ENCODE measurements at regions not wholly inside any gene's neighbourhood (a gene's known extent, or its start where the extent isn't known, plus 50 kb on each side); places are given as distances from the start of the nearest gene placed in this dataset.
A peak's percentile ranks its signal among the peaks of the same experiment; 100 is the strongest.

GRCh38 chr17:13941781-13942180 is 127.5 kb upstream of the COX10 start:
- DNase-seq (ENCODE audit: low read depth in 2 of 2) = no peak
- TF ChIP-seq, protein P1, sequence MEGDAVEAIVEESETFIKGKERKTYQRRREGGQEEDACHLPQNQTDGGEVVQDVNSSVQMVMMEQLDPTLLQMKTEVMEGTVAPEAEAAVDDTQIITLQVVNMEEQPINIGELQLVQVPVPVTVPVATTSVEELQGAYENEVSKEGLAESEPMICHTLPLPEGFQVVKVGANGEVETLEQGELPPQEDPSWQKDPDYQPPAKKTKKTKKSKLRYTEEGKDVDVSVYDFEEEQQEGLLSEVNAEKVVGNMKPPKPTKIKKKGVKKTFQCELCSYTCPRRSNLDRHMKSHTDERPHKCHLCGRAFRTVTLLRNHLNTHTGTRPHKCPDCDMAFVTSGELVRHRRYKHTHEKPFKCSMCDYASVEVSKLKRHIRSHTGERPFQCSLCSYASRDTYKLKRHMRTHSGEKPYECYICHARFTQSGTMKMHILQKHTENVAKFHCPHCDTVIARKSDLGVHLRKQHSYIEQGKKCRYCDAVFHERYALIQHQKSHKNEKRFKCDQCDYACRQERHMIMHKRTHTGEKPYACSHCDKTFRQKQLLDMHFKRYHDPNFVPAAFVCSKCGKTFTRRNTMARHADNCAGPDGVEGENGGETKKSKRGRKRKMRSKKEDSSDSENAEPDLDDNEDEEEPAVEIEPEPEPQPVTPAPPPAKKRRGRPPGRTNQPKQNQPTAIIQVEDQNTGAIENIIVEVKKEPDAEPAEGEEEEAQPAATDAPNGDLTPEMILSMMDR (IDR thresholded peaks at IDR 0.05; ENCODE audit: low read depth, low read length) = no peak
- H3K4me3 ChIP-seq (replicated peaks in 1 of 2; ENCODE audit: low read depth in 2 of 2, low read length in 2 of 2) = no peak overlapping the region

DNA sequence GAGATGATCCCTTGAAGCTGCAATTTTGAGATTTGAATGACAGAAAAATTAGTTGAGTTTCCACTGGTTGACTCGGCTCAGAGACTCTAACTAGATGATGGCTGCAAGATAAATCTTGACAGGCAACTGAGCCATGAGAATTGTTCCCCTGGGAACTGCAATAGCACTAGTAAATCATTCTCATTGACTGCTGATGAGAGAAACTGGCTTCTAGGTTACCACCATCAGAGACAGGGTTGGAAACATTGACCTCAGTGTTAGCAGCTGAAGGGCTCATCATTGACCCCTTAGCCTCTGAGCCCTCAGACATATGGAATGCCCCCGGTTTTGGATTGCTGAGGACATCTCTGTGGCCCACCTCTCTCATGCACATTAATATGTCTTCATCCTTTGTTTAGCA is 125.4 kb upstream of the COX10 start:
- H3K4me3 ChIP-seq (replicated peaks in 1 of 2; ENCODE audit: low read depth in 2 of 2, low read length in 2 of 2) = no peak overlapping the region
- DNase-seq (ENCODE audit: low read depth in 2 of 2) = no peak
- TF ChIP-seq, protein P1 (IDR thresholded peaks at IDR 0.05; ENCODE audit: low read depth, low read length) = no peak

DNA sequence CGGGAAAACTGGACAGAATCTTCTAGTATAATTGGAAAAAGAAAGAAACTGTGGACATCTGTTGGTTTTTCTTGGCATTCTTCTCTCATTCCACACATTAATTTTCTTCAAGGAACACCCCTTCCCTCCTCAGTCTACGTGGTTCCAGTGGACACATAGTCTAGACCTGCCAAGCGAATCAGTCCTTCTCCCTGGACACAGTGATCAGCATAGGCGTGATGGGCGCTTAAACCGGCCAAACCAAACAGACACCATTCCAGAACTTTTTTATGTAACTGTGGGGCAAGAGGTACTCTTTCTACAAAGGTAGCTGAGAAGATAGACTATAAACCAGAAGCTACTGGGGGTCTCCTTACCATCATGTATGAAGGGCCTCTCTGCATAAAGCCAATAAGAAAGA is 121.8 kb upstream of the COX10 start:
- TF ChIP-seq, protein P1 (IDR thresholded peaks at IDR 0.05; ENCODE audit: low read depth, low read length) = no peak
- no peak overlapping the region for H3K4me3 ChIP-seq (replicated peaks in 1 of 2; ENCODE audit: low read depth in 2 of 2, low read length in 2 of 2)
- no peak for DNase-seq (ENCODE audit: low read depth in 2 of 2)

DNA sequence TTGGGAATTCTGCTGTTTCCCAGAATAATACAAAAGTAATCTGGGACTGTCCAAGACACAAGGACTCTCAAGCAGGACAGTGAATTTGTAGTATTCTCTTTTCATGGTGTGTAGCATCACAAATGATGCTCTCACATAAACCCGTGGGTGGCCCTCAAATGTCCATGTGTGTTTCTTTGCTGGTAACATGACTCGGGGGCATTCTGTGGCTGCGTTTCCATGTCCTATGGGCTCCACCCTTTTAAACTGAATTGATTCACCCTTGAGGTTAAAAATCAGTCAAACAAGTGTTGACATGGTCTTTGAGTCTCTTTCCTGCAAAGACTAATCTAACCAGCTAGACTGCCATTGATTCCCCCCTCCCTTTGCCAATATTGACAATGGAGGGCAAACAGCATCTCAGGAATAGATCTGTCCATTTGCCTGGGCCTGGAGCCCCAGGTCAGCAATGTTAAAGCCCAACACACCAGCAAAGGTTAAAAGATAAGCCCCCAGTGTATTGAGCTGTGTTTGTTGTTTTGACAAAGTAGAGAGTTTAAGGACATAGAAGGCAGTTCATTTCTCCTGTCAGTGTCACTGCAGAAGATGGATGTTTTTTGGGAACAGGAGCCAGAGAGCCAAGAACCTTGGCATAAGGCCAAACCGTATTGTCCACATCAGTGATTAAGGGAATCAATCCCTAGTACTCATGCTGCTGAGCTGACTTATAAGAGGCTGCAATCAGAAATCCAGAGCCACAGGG is 117.1 kb upstream of the COX10 start:
- no peak overlapping the region for H3K4me3 ChIP-seq (replicated peaks in 1 of 2; ENCODE audit: low read depth in 2 of 2, low read length in 2 of 2)
- DNase-seq (ENCODE audit: low read depth in 2 of 2) = no peak
- TF ChIP-seq, protein P1 (IDR thresholded peaks at IDR 0.05; ENCODE audit: low read depth, low read length) = no peak

DNA sequence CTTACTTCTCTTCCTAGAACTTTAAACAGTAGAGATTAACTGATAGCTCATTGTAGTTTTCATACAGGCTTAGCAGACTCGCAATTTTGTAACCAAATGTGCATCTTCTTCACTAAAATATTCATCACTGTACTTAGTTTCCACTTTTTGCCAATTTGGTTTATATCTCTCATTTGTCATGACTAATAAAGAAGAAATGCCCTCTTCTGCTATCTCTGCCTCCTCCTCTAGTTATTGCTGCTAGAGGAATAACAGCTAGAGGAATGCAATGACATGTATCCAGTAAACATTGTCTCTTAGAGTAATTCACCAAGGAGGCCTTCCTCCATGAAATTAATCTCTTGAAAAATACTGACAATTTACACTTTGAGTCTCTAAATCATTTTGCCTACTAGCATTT is 115.5 kb upstream of the COX10 start:
- peak; percentile 21 to 53 for DNase-seq (ENCODE audit: low read depth in 2 of 2)
- no peak overlapping the region for H3K4me3 ChIP-seq (replicated peaks in 1 of 2; ENCODE audit: low read depth in 2 of 2, low read length in 2 of 2)
- TF ChIP-seq, protein P1 (IDR thresholded peaks at IDR 0.05; ENCODE audit: low read depth, low read length) = no peak

GRCh38 chr17:13957636-13958035 is 111.7 kb upstream of the COX10 start:
- peak; percentile 43 to 74 for DNase-seq (ENCODE audit: low read depth in 2 of 2)
- TF ChIP-seq, protein P1 (IDR thresholded peaks at IDR 0.05; ENCODE audit: low read depth, low read length) = no peak
- no peak overlapping the region for H3K4me3 ChIP-seq (replicated peaks in 1 of 2; ENCODE audit: low read depth in 2 of 2, low read length in 2 of 2)

DNA sequence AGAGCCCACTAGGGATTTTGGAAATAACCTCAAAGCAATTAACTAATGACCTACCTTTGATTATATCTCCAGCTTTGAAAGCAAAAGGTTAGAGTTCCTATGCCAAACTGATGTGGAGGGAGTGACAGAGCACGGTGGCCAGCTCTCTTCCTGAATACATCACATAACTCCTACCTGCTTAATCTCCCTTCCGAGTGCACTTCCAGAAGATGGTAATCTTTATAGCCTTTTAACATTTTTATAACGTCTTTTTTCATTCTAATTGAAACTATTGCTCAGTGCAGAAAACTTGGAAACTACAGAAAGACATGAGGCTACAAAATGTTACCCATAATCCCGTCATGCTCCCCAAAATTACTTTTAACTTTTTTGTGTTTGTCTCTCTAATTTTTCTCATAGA is 110.5 kb upstream of the COX10 start:
- no peak for DNase-seq (ENCODE audit: low read depth in 2 of 2)
- TF ChIP-seq, protein P1 (IDR thresholded peaks at IDR 0.05; ENCODE audit: low read depth, low read length) = no peak
- no peak overlapping the region for H3K4me3 ChIP-seq (replicated peaks in 1 of 2; ENCODE audit: low read depth in 2 of 2, low read length in 2 of 2)

Data from cardiac fibroblast (primary cell).